ENCODE measurements at regions not wholly inside any gene's neighbourhood (a gene's known extent, or its start where the extent isn't known, plus 50 kb on each side); places are given as distances from the start of the nearest gene placed in this dataset.

- no peaks in the 10 kb centered on the region for H3K4me1 ChIP-seq
- intact Hi-C loops (cut with DNase I; ENCODE audit: low total_unique reads): no loop called here
- 88 to 91% methylated on average over 1 of the region's 1 CpG for WGBS, 2 donors (ENCODE audit: low coverage in 1 of 2)
- TF ChIP-seq EP300 (IDR thresholded peaks at IDR 0.05; ENCODE audit: low read depth): no peak
- TF ChIP-seq POLR2A (IDR thresholded peaks at IDR 0.05): no peak
- no peak for TF ChIP-seq POLR2AphosphoS5 (IDR thresholded peaks at IDR 0.05)
- TF ChIP-seq CTCF (IDR thresholded peaks at IDR 0.05): no peak
- no peak for DNase-seq
- H3K27me3 ChIP-seq: no peaks in the 10 kb centered on the region
- H3K27ac ChIP-seq: no peak overlapping the region
- H3K4me3 ChIP-seq: no peak overlapping the region
- H3K36me3 ChIP-seq: no peaks in the 10 kb centered on the region
- in situ Hi-C loops (cut with MboI; ENCODE audit: low pct_ligation_motif_present in 1 of 4, low pct_unique_long_range_greater_than_20kb in 1 of 4, low sequenced_read_pairs in 3 of 4): no loop called here
- H3K9me3 ChIP-seq: no peaks in the 10 kb centered on the region
These were observed 1129.6 kb downstream of the PDHA2 start for GRCh38 chr4:96969455-96969854.

- no peak overlapping the region for H3K27ac ChIP-seq
- H3K4me3 ChIP-seq: no peak overlapping the region
- H3K27me3 ChIP-seq: no peaks in the 10 kb centered on the region
- TF ChIP-seq EP300 (IDR thresholded peaks at IDR 0.05; ENCODE audit: low read depth) (no peak), CTCF (IDR thresholded peaks at IDR 0.05) (no peak), POLR2A (IDR thresholded peaks at IDR 0.05) (no peak), POLR2AphosphoS5 (IDR thresholded peaks at IDR 0.05) (no peak)
- intact Hi-C loops (cut with DNase I; ENCODE audit: low total_unique reads): no loop called here
- no peaks in the 10 kb centered on the region for H3K9me3 ChIP-seq
- 73 to 85% methylated on average over 2 to 4 of the region's 4 CpGs for WGBS, 2 donors (ENCODE audit: low coverage in 1 of 2)
- no peaks in the 10 kb centered on the region for H3K36me3 ChIP-seq
- DNase-seq: no peak
- in situ Hi-C loops (cut with MboI; ENCODE audit: low pct_ligation_motif_present in 1 of 4, low pct_unique_long_range_greater_than_20kb in 1 of 4, low sequenced_read_pairs in 3 of 4): no loop called here
- H3K4me1 ChIP-seq: no peaks in the 10 kb centered on the region
These were observed 1133.0 kb downstream of the PDHA2 start for GRCh38 chr4:96972920-96973319.

GRCh38 chr4:96974295-96974694, 1134.4 kb downstream of the PDHA2 start:
- 64 to 72% methylated on average over 2 of the region's 2 CpGs for WGBS, 2 donors (ENCODE audit: low coverage in 1 of 2)

GRCh38 chr4:96983830-96984229, 1143.9 kb downstream of the PDHA2 start:
- in situ Hi-C loops (cut with MboI; ENCODE audit: low pct_ligation_motif_present in 1 of 4, low pct_unique_long_range_greater_than_20kb in 1 of 4, low sequenced_read_pairs in 3 of 4) (no loop called here), intact Hi-C loops (cut with DNase I; ENCODE audit: low total_unique reads) (no loop called here)
- Histone ChIP-seq H3K27me3 (no peaks in the 10 kb centered on the region), H3K9me3 (no peaks in the 10 kb centered on the region), H3K36me3 (no peaks in the 10 kb centered on the region), H3K27ac (no peak overlapping the region), H3K4me1 (no peaks in the 10 kb centered on the region), H3K4me3 (no peak overlapping the region)
- 56 to 57% methylated on average over 1 of the region's 1 CpG for WGBS, 2 donors (ENCODE audit: low coverage in 1 of 2)
- TF ChIP-seq POLR2AphosphoS5 (IDR thresholded peaks at IDR 0.05) (no peak), POLR2A (IDR thresholded peaks at IDR 0.05) (no peak), CTCF (IDR thresholded peaks at IDR 0.05) (no peak), EP300 (IDR thresholded peaks at IDR 0.05; ENCODE audit: low read depth) (no peak)
- DNase-seq: no peak

More at GRCh38 chr4:96974295-96974694, 1134.4 kb downstream of the PDHA2 start:
- no peak for DNase-seq
- intact Hi-C loops (cut with DNase I; ENCODE audit: low total_unique reads): no loop called here
- no peak overlapping the region for H3K27ac ChIP-seq
- in situ Hi-C loops (cut with MboI; ENCODE audit: low pct_ligation_motif_present in 1 of 4, low pct_unique_long_range_greater_than_20kb in 1 of 4, low sequenced_read_pairs in 3 of 4): no loop called here
- TF ChIP-seq CTCF (IDR thresholded peaks at IDR 0.05): no peak
- TF ChIP-seq POLR2AphosphoS5 (IDR thresholded peaks at IDR 0.05): no peak
- no peaks in the 10 kb centered on the region for H3K36me3 ChIP-seq
- no peak overlapping the region for H3K4me3 ChIP-seq
- H3K27me3 ChIP-seq: no peaks in the 10 kb centered on the region
- no peaks in the 10 kb centered on the region for H3K9me3 ChIP-seq
- no peaks in the 10 kb centered on the region for H3K4me1 ChIP-seq

All from transverse colon (tissue), 4 donors.